HEK293T (cell line): ENCODE measurements at regions not wholly inside any gene's neighbourhood (a gene's known extent, or its start where the extent isn't known, plus 50 kb on each side); places are given as distances from the start of the nearest gene placed in this dataset.

Experiments used
- CTCF ChIA-PET: fragments of 350-600 bp; formaldehyde crosslinking; extraction: SDS; loops from one replicate; lab custom pipeline; 2021; ENCODE audit warnings: antibody characterized with exemption, inconsistent platforms; lab: Yijun Ruan, JAX
- POLR2A ChIA-PET: fragments of 350-600 bp; formaldehyde crosslinking; extraction: SDS; loops from one replicate; lab custom pipeline; 2020; ENCODE audit warnings: antibody characterized with exemption, inconsistent platforms; lab: Yijun Ruan, JAX
- DNase-seq: peaks from one replicate; pipeline ENCODE4 v3.0.0; 2012; ENCODE audit warnings: mixed read lengths; ENCODE audit errors: extremely low spot score
- ARNT ChIP-seq: fragments of 450-650 bp; IDR thresholded peaks from 2 replicates; pipeline ENCODE4 v1.6.1; 2017; ENCODE audit warnings: mild to moderate bottlenecking
- BHLHE40 ChIP-seq: fragments of 450-650 bp; IDR thresholded peaks from 2 replicates; pipeline ENCODE4 v1.6.1; 2016; ENCODE audit warnings: mild to moderate bottlenecking, moderate library complexity, borderline replicate concordance
- CTBP1 ChIP-seq: fragments of 450-650 bp; IDR thresholded peaks from 2 replicates; pipeline ENCODE4 v1.6.1; 2016; ENCODE audit warnings: borderline replicate concordance
- ELF4 ChIP-seq: fragments of 450-650 bp; IDR thresholded peaks from 2 replicates; pipeline ENCODE4 v1.6.1; 2017; ENCODE audit warnings: antibody characterized with exemption
- FOXA1 ChIP-seq: fragments of 450-650 bp; IDR thresholded peaks from 2 replicates; pipeline ENCODE4 v1.6.1; 2016; ENCODE audit warnings: mild to moderate bottlenecking
- FOXK2 ChIP-seq: fragments of 450-650 bp; IDR thresholded peaks from 2 replicates; pipeline ENCODE4 v1.6.1; 2016; ENCODE audit warnings: mild to moderate bottlenecking
- FOXM1 ChIP-seq: fragments of 450-650 bp; IDR thresholded peaks from 2 replicates; pipeline ENCODE4 v1.6.1; 2017; ENCODE audit warnings: mild to moderate bottlenecking, borderline replicate concordance
- HDGF ChIP-seq: fragments of 450-650 bp; IDR thresholded peaks from 2 replicates; pipeline ENCODE4 v1.6.1; 2017; ENCODE audit warnings: antibody characterized with exemption, borderline replicate concordance
- L3MBTL2 ChIP-seq: fragments of 450-650 bp; conservative IDR thresholded peaks from 2 replicates; pipeline ENCODE4 v1.6.1; 2016; ENCODE audit warnings: mild to moderate bottlenecking
- LEF1 ChIP-seq: fragments of 450-650 bp; IDR thresholded peaks from 2 replicates; pipeline ENCODE4 v1.6.1; 2017; ENCODE audit warnings: mild to moderate bottlenecking, borderline replicate concordance
- NFRKB ChIP-seq: fragments of 450-650 bp; IDR thresholded peaks from 2 replicates; pipeline ENCODE4 v1.6.1; 2016; ENCODE audit warnings: mild to moderate bottlenecking, moderate library complexity
- PKNOX1 ChIP-seq: fragments of 450-650 bp; IDR thresholded peaks from 2 replicates; pipeline ENCODE4 v1.6.1; 2016
- SP1 ChIP-seq: fragments of 450-650 bp; IDR thresholded peaks from 2 replicates; pipeline ENCODE4 v1.6.1; 2017
- SUZ12 ChIP-seq: fragments of 450-650 bp; IDR thresholded peaks from 2 replicates; pipeline ENCODE4 v1.6.1; 2016; ENCODE audit warnings: mild to moderate bottlenecking
- TARDBP ChIP-seq: fragments of 450-650 bp; IDR thresholded peaks from 2 replicates; pipeline ENCODE4 v1.6.1; 2016
- ZNF384 ChIP-seq: fragments of 450-650 bp; IDR thresholded peaks from 2 replicates; pipeline ENCODE4 v1.6.1; 2016

- POLR2A ChIA-PET = no interaction called here
- CTCF ChIA-PET = no interaction called here
- no peak for DNase-seq
- TF ChIP-seq TARDBP = no peak
- TF ChIP-seq HDGF = no peak
- TF ChIP-seq FOXK2 = no peak
These were observed 201.1 kb downstream of the VAPA start for GRCh38 chr18:10114717-10115463.

GRCh38 chr18:10116574-10116973 is 202.8 kb downstream of the VAPA start:
- ChIA-PET CTCF (no interaction called here), POLR2A (no interaction called here)
- DNase-seq = no peak
- TF ChIP-seq ELF4 (no peak), BHLHE40 (no peak), FOXK2 (no peak), HDGF (no peak), CTBP1 (no peak), ZNF384 (no peak), LEF1 (no peak)

GRCh38 chr18:10119528-10119927 is 205.7 kb downstream of the VAPA start:
- POLR2A ChIA-PET = no interaction called here
- CTCF ChIA-PET = no interaction called here
- DNase-seq = no peak
- TF ChIP-seq FOXA1 (no peak), SUZ12 (no peak), SP1 (no peak), FOXK2 (no peak), L3MBTL2 (no peak), HDGF (no peak), LEF1 (no peak), FOXM1 (no peak), BHLHE40 (no peak), CTBP1 (no peak), TARDBP (no peak), PKNOX1 (no peak), ELF4 (no peak), ARNT (no peak), NFRKB (no peak), ZNF384 (no peak)

GRCh38 chr18:10119991-10120390 is 206.2 kb downstream of the VAPA start:
- no peak for DNase-seq
- TF ChIP-seq ARNT (no peak), FOXK2 (no peak), L3MBTL2 (no peak), HDGF (no peak), NFRKB (no peak), TARDBP (no peak), FOXM1 (no peak), PKNOX1 (no peak)
- CTCF ChIA-PET = no interaction called here
- POLR2A ChIA-PET = no interaction called here

- ChIA-PET CTCF (no interaction called here), POLR2A (no interaction called here)
- no peak for TF ChIP-seq FOXA1
- TF ChIP-seq CTBP1 = no peak
- no peak for TF ChIP-seq PKNOX1
- no peak for DNase-seq
These were observed 206.8 kb downstream of the VAPA start for GRCh38 chr18:10120622-10121021.

GRCh38 chr18:10121028-10121427 is 207.2 kb downstream of the VAPA start:
- POLR2A ChIA-PET = no interaction called here
- CTCF ChIA-PET = no interaction called here
- no peak for TF ChIP-seq TARDBP
- TF ChIP-seq BHLHE40 = no peak
- no peak for TF ChIP-seq FOXM1
- TF ChIP-seq ARNT = no peak
- no peak for TF ChIP-seq FOXA1
- no peak for TF ChIP-seq L3MBTL2
- no peak for TF ChIP-seq ZNF384
- no peak for TF ChIP-seq SP1
- no peak for TF ChIP-seq SUZ12
- TF ChIP-seq FOXK2 = no peak
- no peak for TF ChIP-seq ELF4
- TF ChIP-seq HDGF = no peak
- no peak for TF ChIP-seq NFRKB
- no peak for TF ChIP-seq CTBP1
- TF ChIP-seq LEF1 = no peak
- TF ChIP-seq PKNOX1 = no peak

More at GRCh38 chr18:10121028-10121427, 207.2 kb downstream of the VAPA start:
- DNase-seq = no peak
